ENCODE measurements at regions not wholly inside any gene's neighbourhood (a gene's known extent, or its start where the extent isn't known, plus 50 kb on each side); places are given as distances from the start of the nearest gene placed in this dataset.

GRCh38 chr5:32501071-32502002, 56.8 kb upstream of the ZFR start:
- no peak for DNase-seq (ENCODE audit: insufficient read length, low spot score, missing footprints)
- H3K36me3 ChIP-seq (ENCODE audit: insufficient read depth, low read length), result no peaks in the 10 kb centered on the region
- H3K4me2 ChIP-seq (ENCODE audit: insufficient read depth, low read length), result no peak overlapping the region
- no peak for TF ChIP-seq CTCF (IDR thresholded peaks at IDR 0.05; ENCODE audit: extremely low read depth, low read depth, low read length)
- peaks cover 4% of the 10 kb centered on the region for H4K20me1 ChIP-seq (ENCODE audit: insufficient read depth, low read length)
- H3K4me3 ChIP-seq (ENCODE audit: insufficient read depth, low read length), result no peak overlapping the region
- no peaks in the 10 kb centered on the region for H3K79me2 ChIP-seq (ENCODE audit: insufficient read depth, low read length)
- peaks cover 22% of the 10 kb centered on the region for H3K4me1 ChIP-seq (ENCODE audit: insufficient read depth, low read length)
- no peaks in the 10 kb centered on the region for H3K27me3 ChIP-seq (ENCODE audit: insufficient read depth, low read length)
- no peaks in the 10 kb centered on the region for H3K9me3 ChIP-seq (ENCODE audit: low read depth, low read length)
- no peak overlapping the region for H2AFZ ChIP-seq (ENCODE audit: low read length)
- no peak overlapping the region for H3K27ac ChIP-seq (ENCODE audit: low read depth, low read length)

- H3K79me2 ChIP-seq (ENCODE audit: insufficient read depth, low read length), result no peaks in the 10 kb centered on the region
- H3K9me3 ChIP-seq (ENCODE audit: low read depth, low read length), result no peaks in the 10 kb centered on the region
- no peaks in the 10 kb centered on the region for H4K20me1 ChIP-seq (ENCODE audit: insufficient read depth, low read length)
- TF ChIP-seq CTCF (IDR thresholded peaks at IDR 0.05; ENCODE audit: extremely low read depth, low read depth, low read length), result no peak
- H3K4me3 ChIP-seq (ENCODE audit: insufficient read depth, low read length), result no peak overlapping the region
- peaks cover 10% of the 10 kb centered on the region for H3K4me1 ChIP-seq (ENCODE audit: insufficient read depth, low read length)
- no peak overlapping the region for H3K27ac ChIP-seq (ENCODE audit: low read depth, low read length)
- no peaks in the 10 kb centered on the region for H3K36me3 ChIP-seq (ENCODE audit: insufficient read depth, low read length)
- no peak for DNase-seq (ENCODE audit: insufficient read length, low spot score, missing footprints)
- H3K27me3 ChIP-seq (ENCODE audit: insufficient read depth, low read length), result no peaks in the 10 kb centered on the region
- no peak overlapping the region for H2AFZ ChIP-seq (ENCODE audit: low read length)
- no peak overlapping the region for H3K4me2 ChIP-seq (ENCODE audit: insufficient read depth, low read length)
Measured at GRCh38 chr5:32500181-32500580, 55.6 kb upstream of the ZFR start.

- no peaks in the 10 kb centered on the region for H3K27me3 ChIP-seq (ENCODE audit: insufficient read depth, low read length)
- TF ChIP-seq CTCF (IDR thresholded peaks at IDR 0.05; ENCODE audit: extremely low read depth, low read depth, low read length), result no peak
- H3K36me3 ChIP-seq (ENCODE audit: insufficient read depth, low read length), result no peaks in the 10 kb centered on the region
- no peak for DNase-seq (ENCODE audit: insufficient read length, low spot score, missing footprints)
- H3K4me1 ChIP-seq (ENCODE audit: insufficient read depth, low read length), result peaks cover 3% of the 10 kb centered on the region
- no peaks in the 10 kb centered on the region for H4K20me1 ChIP-seq (ENCODE audit: insufficient read depth, low read length)
- H3K4me2 ChIP-seq (ENCODE audit: insufficient read depth, low read length), result no peak overlapping the region
- H3K4me3 ChIP-seq (ENCODE audit: insufficient read depth, low read length), result no peak overlapping the region
- no peaks in the 10 kb centered on the region for H3K79me2 ChIP-seq (ENCODE audit: insufficient read depth, low read length)
- no peak overlapping the region for H2AFZ ChIP-seq (ENCODE audit: low read length)
- no peaks in the 10 kb centered on the region for H3K9me3 ChIP-seq (ENCODE audit: low read depth, low read length)
- no peak overlapping the region for H3K27ac ChIP-seq (ENCODE audit: low read depth, low read length)
Measured at GRCh38 chr5:32499261-32499660, 54.7 kb upstream of the ZFR start.

- Histone ChIP-seq H3K9me3 (ENCODE audit: low read depth, low read length) (no peaks in the 10 kb centered on the region), H4K20me1 (ENCODE audit: insufficient read depth, low read length) (no peaks in the 10 kb centered on the region), H3K79me2 (ENCODE audit: insufficient read depth, low read length) (no peaks in the 10 kb centered on the region), H3K4me3 (ENCODE audit: insufficient read depth, low read length) (no peak overlapping the region), H2AFZ (ENCODE audit: low read length) (no peak overlapping the region), H3K27ac (ENCODE audit: low read depth, low read length) (no peak overlapping the region), H3K36me3 (ENCODE audit: insufficient read depth, low read length) (no peaks in the 10 kb centered on the region), H3K4me1 (ENCODE audit: insufficient read depth, low read length) (no peaks in the 10 kb centered on the region), H3K27me3 (ENCODE audit: insufficient read depth, low read length) (no peaks in the 10 kb centered on the region), H3K4me2 (ENCODE audit: insufficient read depth, low read length) (no peak overlapping the region)
- no peak for TF ChIP-seq CTCF (IDR thresholded peaks at IDR 0.05; ENCODE audit: extremely low read depth, low read depth, low read length)
- no peak for DNase-seq (ENCODE audit: insufficient read length, low spot score, missing footprints)
Measured at GRCh38 chr5:32498484-32498883, 53.9 kb upstream of the ZFR start.
